Tibial nerve (tissue), 4 donors: ENCODE measurements at regions not wholly inside any gene's neighbourhood (a gene's known extent, or its start where the extent isn't known, plus 50 kb on each side); places are given as distances from the start of the nearest gene placed in this dataset.

Source experiments
- CTCF ChIP-seq, 5 experiments: fragments of 200-600 bp in 3 of 5; fragments of 450-650 bp in 2 of 5; sonication (generic) in 3 of 5; IDR thresholded peaks; one replicate each; pipeline ENCODE4 v1.5.1; 2016 to 2019; ENCODE audit warnings: antibody characterized with exemption in 5 of 5, mild to moderate bottlenecking in 3 of 5, moderate library complexity in 2 of 5
- EP300 ChIP-seq, 2 donors: sonication (generic); formaldehyde crosslinking; IDR thresholded peaks; one replicate each; pipeline ENCODE4 v1.6.1; 2017; ENCODE audit warnings: antibody characterized with exemption in 2 of 2, mild to moderate bottlenecking in 1 of 2
- POLR2A ChIP-seq, 2 donors: fragments of 450-650 bp; IDR thresholded peaks; one replicate each; pipeline ENCODE4 v1.6.1; 2017; ENCODE audit warnings: antibody characterized with exemption in 2 of 2, mild to moderate bottlenecking in 2 of 2, moderate library complexity in 2 of 2

DNA sequence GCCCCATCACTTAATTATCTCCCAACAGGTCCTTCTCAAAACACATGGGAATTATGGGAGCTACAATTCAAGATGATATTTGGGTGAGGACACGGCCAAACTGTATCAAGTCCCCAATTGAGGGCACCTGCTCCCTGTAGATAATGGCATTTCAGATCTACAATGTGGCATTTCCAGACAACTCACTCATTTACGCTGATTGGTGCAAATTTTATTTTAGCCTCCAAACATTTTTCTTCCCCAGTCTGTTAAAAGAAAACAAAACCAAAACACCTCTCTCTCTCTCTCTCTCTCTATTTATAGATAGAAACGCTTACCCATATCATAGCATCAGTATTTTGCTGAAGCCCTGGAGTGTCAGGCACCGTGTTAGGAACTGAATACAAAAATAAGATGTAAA, 148.7 kb upstream of the KLF6 start:
- no peak for TF ChIP-seq CTCF (IDR thresholded peaks at IDR 0.05)
- no peak for TF ChIP-seq POLR2A (IDR thresholded peaks at IDR 0.05)
- TF ChIP-seq EP300 (IDR thresholded peaks at IDR 0.05): no peak
